SK-N-SH (cell line): ENCODE measurements at regions not wholly inside any gene's neighbourhood (a gene's known extent, or its start where the extent isn't known, plus 50 kb on each side); places are given as distances from the start of the nearest gene placed in this dataset.
A peak's percentile ranks its signal among the peaks of the same experiment; 100 is the strongest.

ENCODE experiments used
- CTCF ChIA-PET: fragments of 300-600, 350-600 bp; formaldehyde crosslinking; extraction: SDS; loops from one replicate; lab custom pipeline; 2021; lab: Yijun Ruan, JAX
- POLR2A ChIA-PET: fragments of 350-600 bp; sonication (Branson Sonifier 250); formaldehyde crosslinking; extraction: SDS; loops from one replicate; lab custom pipeline; 2020; ENCODE audit warnings: antibody characterized with exemption, inconsistent platforms; lab: Yijun Ruan, JAX
- DNase-seq: peaks from one replicate; pipeline ENCODE4 v3.0.0; 2012
- H2AFZ ChIP-seq: fragments of 200-600 bp; sonication (generic); 2 replicates; pipeline ENCODE4 v1.8.1; 2016; ENCODE audit warnings: antibody characterized with exemption, mild to moderate bottlenecking, low read depth
- H3F3A ChIP-seq: fragments of 200-600 bp; sonication (generic); replicated peaks from 2 replicates; pipeline ENCODE3; 2016; ENCODE audit warnings: antibody characterized with exemption, mild to moderate bottlenecking; ENCODE audit not compliant: insufficient read depth
- H3K27ac ChIP-seq, 2 experiments: fragments of 200-500 bp in 1 of 2; fragments of 200-600 bp in 1 of 2; sonication (Bioruptor generic) in 1 of 2; sonication (generic), shearing (Covaris generic) in 1 of 2; 2 replicates each; pipeline versions ENCODE4 v1.5.1 to v1.6.1; 2014 to 2016; ENCODE audit warnings: low read depth in 2 of 2, inconsistent platforms in 1 of 2, low read length in 1 of 2, mild to moderate bottlenecking in 1 of 2, mixed read lengths in 1 of 2
- H3K27me3 ChIP-seq: fragments of 200-600 bp; sonication (generic), shearing (Covaris generic); 2 replicates; pipeline ENCODE4 v1.6.1; 2016; ENCODE audit warnings: mixed run types; ENCODE audit not compliant: insufficient read depth
- H3K36me3 ChIP-seq, 2 experiments: fragments of 200-500 bp in 1 of 2; fragments of 200-600 bp in 1 of 2; sonication (Bioruptor generic) in 1 of 2; sonication (generic) in 1 of 2; replicated peaks in 1 of 2; 2 replicates each; pipeline versions ENCODE3 to v1.5.1; 2014 to 2016; ENCODE audit warnings: low read length in 1 of 2, mild to moderate bottlenecking in 1 of 2; ENCODE audit not compliant: insufficient read depth in 2 of 2, control insufficient read depth in 1 of 2
- H3K4me1 ChIP-seq, 2 experiments: fragments of 200-500 bp in 1 of 2; fragments of 200-600 bp in 1 of 2; sonication (Bioruptor generic) in 1 of 2; sonication (generic), shearing (Covaris generic) in 1 of 2; 2 replicates each; pipeline versions ENCODE4 v1.5.1 to v1.6.1; 2014 to 2016; ENCODE audit warnings: low read depth in 1 of 2, low read length in 1 of 2, mixed run types in 1 of 2; ENCODE audit not compliant: insufficient read depth in 2 of 2, control insufficient read depth in 1 of 2
- H3K4me2 ChIP-seq: fragments of 200-600 bp; sonication (generic), shearing (Covaris generic); 2 replicates; pipeline ENCODE4 v1.6.1; 2017; ENCODE audit warnings: mixed run types
- H3K4me3 ChIP-seq, 2 experiments: fragments of 200-500 bp in 1 of 2; fragments of 200-600 bp in 1 of 2; sonication (Bioruptor generic) in 1 of 2; sonication (generic), shearing (Covaris generic) in 1 of 2; 2 replicates each; pipeline versions ENCODE4 v1.5.1 to v1.8.1; 2014 to 2016; ENCODE audit warnings: low read depth in 2 of 2, inconsistent platforms in 1 of 2, low read length in 1 of 2, mild to moderate bottlenecking in 1 of 2, mixed read lengths in 1 of 2, moderate library complexity in 1 of 2
- H3K79me2 ChIP-seq: fragments of 200-600 bp; sonication (generic); 2 replicates; pipeline ENCODE4 v1.8.1; 2017; ENCODE audit warnings: mild to moderate bottlenecking; ENCODE audit not compliant: insufficient read depth
- H3K9ac ChIP-seq: fragments of 200-600 bp; sonication (generic); 2 replicates; pipeline ENCODE4 v1.6.1; 2017; ENCODE audit warnings: mixed run types
- H3K9me2 ChIP-seq: fragments of 200-600 bp; sonication (generic); 2 replicates; pipeline ENCODE4 v1.6.1; 2017; ENCODE audit warnings: mixed run types
- H3K9me3 ChIP-seq: fragments of 200-600 bp; sonication (generic); 2 replicates; pipeline ENCODE4 v1.6.1; 2017; ENCODE audit warnings: mixed run types, mild to moderate bottlenecking, moderate library complexity
- H4K20me1 ChIP-seq: fragments of 200-600 bp; sonication (generic); 2 replicates; pipeline ENCODE4 v1.6.1; 2017; ENCODE audit warnings: mild to moderate bottlenecking, mixed run types; ENCODE audit not compliant: insufficient read depth
- CHD2 ChIP-seq: fragments of 150-350 bp; IDR thresholded peaks from 2 replicates; pipeline ENCODE4 v1.6.1; 2018; ENCODE audit warnings: low read length; ENCODE audit not compliant: partially characterized antibody
- ELF1 ChIP-seq: IDR thresholded peaks from 2 replicates; pipeline ENCODE4 v1.4.0; 2012
- EP300 ChIP-seq, 2 experiments: IDR thresholded peaks; 2 replicates each; pipeline versions ENCODE4 v1.4.0 to v1.6.1; 2012; ENCODE audit warnings: borderline replicate concordance in 1 of 2, low read depth in 1 of 2, low read length in 1 of 2
- EZH2phosphoT487 ChIP-seq: fragments of 200-600 bp; sonication (generic); IDR thresholded peaks from 2 replicates; pipeline ENCODE4 v1.6.1; 2017; ENCODE audit warnings: low read depth, mixed run types, mild to moderate bottlenecking, antibody characterized with exemption, moderate library complexity, borderline replicate concordance
- FOSL2 ChIP-seq: IDR thresholded peaks from 2 replicates; pipeline ENCODE4 v1.4.0; 2012; ENCODE audit warnings: low read depth, mild to moderate bottlenecking, moderate library complexity, borderline replicate concordance
- FOXJ3 ChIP-seq: sonication (generic); formaldehyde crosslinking; IDR thresholded peaks from 2 replicates; pipeline ENCODE4 v1.5.1; 2020; ENCODE audit warnings: mild to moderate bottlenecking, missing genetic modification reagents
- GABPA ChIP-seq: IDR thresholded peaks from 2 replicates; pipeline ENCODE4 v1.4.0; 2012; ENCODE audit warnings: low read depth, mild to moderate bottlenecking
- GATA2 ChIP-seq: sonication (generic); formaldehyde crosslinking; IDR thresholded peaks from 2 replicates; pipeline ENCODE4 v1.5.0; 2020; ENCODE audit warnings: mild to moderate bottlenecking, missing genetic modification reagents
- IRF3 ChIP-seq: fragments of 150-350 bp; IDR thresholded peaks from 2 replicates; pipeline ENCODE4 v1.6.1; 2016; ENCODE audit warnings: mild to moderate bottlenecking, low read depth, low read length
- JUND ChIP-seq: IDR thresholded peaks from 2 replicates; pipeline ENCODE4 v1.4.0; 2012
- MAX ChIP-seq: IDR thresholded peaks from 2 replicates; pipeline ENCODE4 v1.4.0; 2012; ENCODE audit warnings: low read depth
- MXI1 ChIP-seq: IDR thresholded peaks from 2 replicates; pipeline ENCODE4 v1.6.1; 2012; ENCODE audit warnings: mild to moderate bottlenecking, low read depth, low read length, improper control_type of control experiment
- NFIC ChIP-seq: IDR thresholded peaks from 2 replicates; pipeline ENCODE4 v1.4.0; 2012; ENCODE audit warnings: borderline replicate concordance
- POLR2AphosphoS5 ChIP-seq: IDR thresholded peaks from 2 replicates; pipeline ENCODE4 v1.6.1; 2012; ENCODE audit warnings: low read depth, low read length
- REST ChIP-seq: IDR thresholded peaks from 2 replicates; pipeline ENCODE4 v1.6.1; 2012; ENCODE audit warnings: mild to moderate bottlenecking, low read depth, low read length, moderate library complexity
- RFX5 ChIP-seq: IDR thresholded peaks from 2 replicates; pipeline ENCODE4 v1.6.1; 2012; ENCODE audit warnings: mild to moderate bottlenecking, improper control_type of control experiment, low read length
- RXRA ChIP-seq: IDR thresholded peaks from 2 replicates; pipeline ENCODE4 v1.4.0; 2012; ENCODE audit warnings: low read depth, mild to moderate bottlenecking, borderline replicate concordance
- SIN3A ChIP-seq: IDR thresholded peaks from 2 replicates; pipeline ENCODE4 v1.6.1; 2012; ENCODE audit warnings: low read depth, mild to moderate bottlenecking, low read length, moderate library complexity, borderline replicate concordance
- SMC3 ChIP-seq: IDR thresholded peaks from 2 replicates; pipeline ENCODE4 v1.6.1; 2012; ENCODE audit warnings: low read depth, low read length, improper control_type of control experiment
- TCF12 ChIP-seq: IDR thresholded peaks from 2 replicates; pipeline ENCODE4 v1.4.0; 2012
- TEAD4 ChIP-seq: IDR thresholded peaks from 2 replicates; pipeline ENCODE4 v1.4.0; 2012; ENCODE audit warnings: mild to moderate bottlenecking, borderline replicate concordance; ENCODE audit not compliant: insufficient read depth
- USF1 ChIP-seq: IDR thresholded peaks from 2 replicates; pipeline ENCODE4 v1.4.0; 2012; ENCODE audit warnings: low read depth, borderline replicate concordance
- YY1 ChIP-seq: IDR thresholded peaks from 2 replicates; pipeline ENCODE4 v1.4.0; 2012; ENCODE audit warnings: low read depth, mild to moderate bottlenecking
- WGBS: methylation state at CpG from one replicate; pipeline ENCODE4 v1.1.6; 2017; ENCODE audit warnings: low lambda C conversion rate; 5-methylcytosine and 5-hydroxymethylcytosine counted together
- TF ChIP-seq, protein P1 (sequence below): fragments of 150-350 bp; IDR thresholded peaks from 2 replicates; pipeline ENCODE4 v1.6.1; 2017; ENCODE audit warnings: antibody characterized with exemption, low read length, low read depth, borderline replicate concordance
- TF ChIP-seq, protein P2 (sequence below): fragments of 200-600 bp; sonication (generic); IDR thresholded peaks from 2 replicates; pipeline ENCODE4 v1.6.1; 2017; ENCODE audit warnings: antibody characterized with exemption, mild to moderate bottlenecking, moderate library complexity

GRCh38 chr7:46257761-46258448 is 336.8 kb upstream of the IGFBP3 start:
- WGBS, result 15% methylated on average over 3 of the region's 3 CpGs
- Histone ChIP-seq H3F3A (peaks cover 39% of the 10 kb centered on the region), H4K20me1 (no peaks in the 10 kb centered on the region), H3K27me3 (no peaks in the 10 kb centered on the region), H3K4me2 (peak overlapping the region; percentile 56), H3K27ac (peak overlapping the region; percentile 64 to 85; a peak in 3 of 4 replicates), H3K4me1 (peaks cover 8 to 11% of the 10 kb centered on the region in 2 experiments; a peak in 3 of 4 replicates), H3K79me2 (no peaks in the 10 kb centered on the region), H2AFZ (no peak overlapping the region), H3K9ac (peak overlapping the region; percentile 16; the same call in 1 of the 2 replicates), H3K4me3 (no peak overlapping the region), H3K9me3 (peaks cover 31% of the 10 kb centered on the region), H3K9me2 (no peaks in the 10 kb centered on the region), H3K36me3 (peaks cover 0 to 6% of the 10 kb centered on the region in 2 experiments)
- no peak for DNase-seq
- ChIA-PET CTCF (interaction anchor here (1.1 kb wide), 1 partner anchor 334 kb away, joined by 3 read pairs; no protein-coding TSS in a partner anchor), POLR2A (no interaction called here)
- TF ChIP-seq RFX5 (no peak), JUND (peak; percentile 100), EZH2phosphoT487 (no peak), TCF12 (peak; percentile 99), POLR2AphosphoS5 (peak; percentile 92; the same call in 1 of the 2 replicates), ELF1 (peak; percentile 44; the same call in 1 of the 2 replicates), EP300 (IDR thresholded peaks at IDR 0.05; ENCODE audit: borderline replicate concordance in 1 of 2, low read depth in 1 of 2, low read length in 1 of 2) (peak; percentile 83 to 100), FOSL2 (peak; percentile 97), SMC3 (no peak), FOXJ3 (no peak), MAX (peak; percentile 60), IRF3 (no peak; the same call in 1 of the 2 replicates), NFIC (peak; percentile 100), GATA2 (no peak), MXI1 (no peak), REST (no peak), RXRA (peak; percentile 98), YY1 (peak; percentile 46; the same call in 1 of the 2 replicates), GABPA (peak; percentile 39; the same call in 1 of the 2 replicates), SIN3A (peak; percentile 92; the same call in 1 of the 2 replicates), USF1 (no peak), CHD2 (no peak), TEAD4 (peak; percentile 100)
- TF ChIP-seq, protein P1, sequence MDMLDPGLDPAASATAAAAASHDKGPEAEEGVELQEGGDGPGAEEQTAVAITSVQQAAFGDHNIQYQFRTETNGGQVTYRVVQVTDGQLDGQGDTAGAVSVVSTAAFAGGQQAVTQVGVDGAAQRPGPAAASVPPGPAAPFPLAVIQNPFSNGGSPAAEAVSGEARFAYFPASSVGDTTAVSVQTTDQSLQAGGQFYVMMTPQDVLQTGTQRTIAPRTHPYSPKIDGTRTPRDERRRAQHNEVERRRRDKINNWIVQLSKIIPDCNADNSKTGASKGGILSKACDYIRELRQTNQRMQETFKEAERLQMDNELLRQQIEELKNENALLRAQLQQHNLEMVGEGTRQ, result no peak
- TF ChIP-seq, protein P2, sequence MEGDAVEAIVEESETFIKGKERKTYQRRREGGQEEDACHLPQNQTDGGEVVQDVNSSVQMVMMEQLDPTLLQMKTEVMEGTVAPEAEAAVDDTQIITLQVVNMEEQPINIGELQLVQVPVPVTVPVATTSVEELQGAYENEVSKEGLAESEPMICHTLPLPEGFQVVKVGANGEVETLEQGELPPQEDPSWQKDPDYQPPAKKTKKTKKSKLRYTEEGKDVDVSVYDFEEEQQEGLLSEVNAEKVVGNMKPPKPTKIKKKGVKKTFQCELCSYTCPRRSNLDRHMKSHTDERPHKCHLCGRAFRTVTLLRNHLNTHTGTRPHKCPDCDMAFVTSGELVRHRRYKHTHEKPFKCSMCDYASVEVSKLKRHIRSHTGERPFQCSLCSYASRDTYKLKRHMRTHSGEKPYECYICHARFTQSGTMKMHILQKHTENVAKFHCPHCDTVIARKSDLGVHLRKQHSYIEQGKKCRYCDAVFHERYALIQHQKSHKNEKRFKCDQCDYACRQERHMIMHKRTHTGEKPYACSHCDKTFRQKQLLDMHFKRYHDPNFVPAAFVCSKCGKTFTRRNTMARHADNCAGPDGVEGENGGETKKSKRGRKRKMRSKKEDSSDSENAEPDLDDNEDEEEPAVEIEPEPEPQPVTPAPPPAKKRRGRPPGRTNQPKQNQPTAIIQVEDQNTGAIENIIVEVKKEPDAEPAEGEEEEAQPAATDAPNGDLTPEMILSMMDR, result no peak
